Mucosa of descending colon (tissue), 3 donors: ENCODE measurements at regions not wholly inside any gene's neighbourhood (a gene's known extent, or its start where the extent isn't known, plus 50 kb on each side); places are given as distances from the start of the nearest gene placed in this dataset.

Experiments
- ATAC-seq: fragments of 200-7000 bp; cut with Tn5 transposase; one replicate; pipeline ENCODE4 v1.9.1; 2020; ENCODE audit warnings: mild to moderate bottlenecking, moderate library complexity
- DNase-seq, 3 donors: peaks; one replicate each; pipeline ENCODE4 v3.0.0-alpha.2; 2020
- H3K36me3 ChIP-seq: fragments of 200-600 bp; one replicate; pipeline ENCODE4 v1.8.0; 2021; ENCODE audit warnings: low read depth, mild to moderate bottlenecking
- H3K4me1 ChIP-seq: fragments of 200-600 bp; one replicate; pipeline ENCODE4 v1.8.0; 2021; ENCODE audit warnings: low read depth, mild to moderate bottlenecking
- H3K4me3 ChIP-seq: fragments of 200-600 bp; one replicate; pipeline ENCODE4 v1.8.0; 2021; ENCODE audit warnings: mild to moderate bottlenecking
- H3K9me3 ChIP-seq: fragments of 200-600 bp; one replicate; pipeline ENCODE4 v1.8.0; 2021; ENCODE audit warnings: mild to moderate bottlenecking
- CTCF ChIP-seq: fragments of 200-600 bp; IDR thresholded peaks from one replicate; pipeline ENCODE4 v1.8.0; 2022; ENCODE audit warnings: antibody characterized with exemption, mild to moderate bottlenecking
- intact Hi-C, 2 donors: fragments of 100-400 bp; cut with DNase I in 1 of 2; cut with micrococcal nuclease in 1 of 2; formaldehyde crosslinking; loops; one replicate each; pipeline versions ENCODE4 v1.11.0 to v1.11.1; 2022; cut with DNase I, micrococcal nuclease
- donor health status: DM: no; HTN: no; CAD: no; lungs with moderate emphysema.
- donor health status: DM: no; HTN: no; CAD: no.
- donor health status: DM: no; HTN: yes; CAD: no.

- intact Hi-C loops: no loop called here
- Histone ChIP-seq H3K4me1 (peaks cover 9% of the 10 kb centered on the region), H3K4me3 (no peak overlapping the region), H3K36me3 (no peaks in the 10 kb centered on the region), H3K9me3 (peaks cover under 1% of the 10 kb centered on the region)
- ATAC-seq (peak; percentile 11), DNase-seq (no peak)
- no peak for TF ChIP-seq CTCF
These were observed 60.0 kb upstream of the IL12A start for GRCh38 chr3:159928666-159929065.

- ATAC-seq: peak; percentile 96
- Histone ChIP-seq H3K4me3 (no peak overlapping the region), H3K36me3 (no peaks in the 10 kb centered on the region), H3K9me3 (peaks cover 8% of the 10 kb centered on the region), H3K4me1 (peaks cover 9% of the 10 kb centered on the region)
- intact Hi-C loops: no loop called here
- DNase-seq: peak in 2 of 3 donors; percentile 34 to 56
- TF ChIP-seq CTCF: peak; percentile 27
These were observed 59.2 kb upstream of the IL12A start for GRCh38 chr3:159929171-159930141.

- H3K36me3 ChIP-seq: no peaks in the 10 kb centered on the region
- peaks cover 6% of the 10 kb centered on the region for H3K4me1 ChIP-seq
- ATAC-seq (no peak), DNase-seq (no peak)
- TF ChIP-seq CTCF: no peak
- H3K9me3 ChIP-seq: peaks cover 13% of the 10 kb centered on the region
- intact Hi-C loops: no loop called here
- no peak overlapping the region for H3K4me3 ChIP-seq
These were observed 54.4 kb upstream of the IL12A start for GRCh38 chr3:159934216-159934615.

- Histone ChIP-seq H3K36me3 (no peaks in the 10 kb centered on the region), H3K4me3 (no peak overlapping the region), H3K9me3 (peaks cover 13% of the 10 kb centered on the region), H3K4me1 (no peaks in the 10 kb centered on the region)
- intact Hi-C loops: no loop called here
- DNase-seq (no peak), ATAC-seq (no peak)
- TF ChIP-seq CTCF: no peak
These were observed 52.1 kb upstream of the IL12A start for GRCh38 chr3:159936541-159936940.

- no peaks in the 10 kb centered on the region for H3K36me3 ChIP-seq
- ATAC-seq (no peak), DNase-seq (no peak)
- intact Hi-C loops: no loop called here
- no peak for TF ChIP-seq CTCF
- no peaks in the 10 kb centered on the region for H3K4me1 ChIP-seq
- no peak overlapping the region for H3K4me3 ChIP-seq
- H3K9me3 ChIP-seq: peaks cover 13% of the 10 kb centered on the region
These were observed 51.0 kb upstream of the IL12A start for GRCh38 chr3:159937561-159938166.
